HT-29 (cell line): ENCODE measurements at regions not wholly inside any gene's neighbourhood (a gene's known extent, or its start where the extent isn't known, plus 50 kb on each side); places are given as distances from the start of the nearest gene placed in this dataset.

Experiments used
- DNase-seq: peaks from one replicate; pipeline ENCODE4 v3.0.0-alpha.2; 2015; ENCODE audit warnings: low spot score

- DNase-seq = no peak
Observed at GRCh38 chr4:165766976-165767375, 106.1 kb upstream of the TLL1 start.

- DNase-seq = no peak
Observed at GRCh38 chr4:165767671-165768070, 105.4 kb upstream of the TLL1 start.

GRCh38 chr4:165768281-165768680 lies 104.8 kb upstream of the TLL1 start:
- no peak for DNase-seq

- no peak for DNase-seq
Observed at GRCh38 chr4:165774326-165774725, 98.7 kb upstream of the TLL1 start.

- DNase-seq = no peak
Observed at GRCh38 chr4:165779950-165780670, 92.9 kb upstream of the TLL1 start.

GRCh38 chr4:165780735-165781134 lies 92.3 kb upstream of the TLL1 start:
- DNase-seq = no peak

- no peak for DNase-seq
Observed at GRCh38 chr4:165782623-165783022, 90.4 kb upstream of the TLL1 start.

- DNase-seq = no peak
Observed at GRCh38 chr4:165783626-165784025, 89.4 kb upstream of the TLL1 start.

GRCh38 chr4:165784672-165785071 lies 88.4 kb upstream of the TLL1 start:
- DNase-seq = no peak

- DNase-seq = no peak
Observed at GRCh38 chr4:165785337-165785736, 87.7 kb upstream of the TLL1 start.

- no peak for DNase-seq
Observed at GRCh38 chr4:165787516-165788274, 85.3 kb upstream of the TLL1 start.

GRCh38 chr4:165788686-165789463 lies 84.2 kb upstream of the TLL1 start:
- no peak for DNase-seq

- DNase-seq = no peak
Observed at GRCh38 chr4:165793236-165793635, 79.8 kb upstream of the TLL1 start.

- DNase-seq = no peak
Observed at GRCh38 chr4:165794834-165795233, 78.2 kb upstream of the TLL1 start.

- DNase-seq = no peak
Observed at GRCh38 chr4:165799384-165799815, 73.6 kb upstream of the TLL1 start.

- no peak for DNase-seq
Observed at GRCh38 chr4:165802452-165802851, 70.6 kb upstream of the TLL1 start.

GRCh38 chr4:165803005-165803404 lies 70.0 kb upstream of the TLL1 start:
- no peak for DNase-seq

GRCh38 chr4:165805406-165805805 lies 67.6 kb upstream of the TLL1 start:
- DNase-seq = no peak

GRCh38 chr4:165806613-165807012 lies 66.4 kb upstream of the TLL1 start:
- no peak for DNase-seq

- no peak for DNase-seq
Observed at GRCh38 chr4:165810726-165811125, 62.3 kb upstream of the TLL1 start.

GRCh38 chr4:165813606-165814005 lies 59.4 kb upstream of the TLL1 start:
- no peak for DNase-seq

GRCh38 chr4:165814256-165815020 lies 58.6 kb upstream of the TLL1 start:
- no peak for DNase-seq
